Stimulated activated CD4-positive, alpha-beta T cell treated with anti-CD3 and anti-CD28 coated beads, TNF-alpha, amount 100 ng/mL, for 48 hours (primary cell): ENCODE measurements at regions not wholly inside any gene's neighbourhood (a gene's known extent, or its start where the extent isn't known, plus 50 kb on each side); places are given as distances from the start of the nearest gene placed in this dataset.

Experiments used
- DNase-seq, 3 donors: peaks; one replicate each; pipeline ENCODE4 v3.0.0-alpha.2; 2020; ENCODE audit warnings: low read depth in 3 of 3

DNA sequence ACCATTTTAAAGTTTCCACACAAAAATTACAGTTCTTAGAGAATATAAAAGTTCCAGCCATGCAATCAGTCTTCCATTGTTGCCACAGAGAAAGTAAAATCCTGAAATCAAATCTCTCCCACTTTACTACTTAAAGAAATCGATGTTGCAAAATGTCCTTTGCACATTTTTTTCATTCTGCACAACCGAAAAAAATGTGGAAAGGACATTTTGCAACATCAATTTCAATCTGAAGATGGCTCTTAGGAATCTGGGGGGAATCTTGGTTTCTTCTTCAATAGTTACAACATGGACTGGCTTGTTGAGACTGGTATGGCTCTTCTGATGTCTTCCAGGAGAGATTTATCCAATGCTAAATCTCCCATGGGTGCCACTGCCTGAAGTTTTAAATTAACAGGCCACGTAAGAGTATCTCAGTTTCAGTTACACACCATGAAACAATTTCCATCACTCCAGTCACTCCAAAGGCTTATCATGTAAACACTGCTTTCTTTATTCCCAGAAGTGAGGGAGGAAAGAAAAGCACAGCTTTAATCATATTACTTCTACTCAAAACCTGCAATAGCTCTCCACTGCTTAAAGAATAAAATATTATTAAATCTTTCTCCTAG lies 55.8 kb upstream of the CTNNB1 start:
- DNase-seq: no peak

- no peak for DNase-seq
Observed at GRCh38 chr3:41144631-41145030, 54.7 kb upstream of the CTNNB1 start.

DNA sequence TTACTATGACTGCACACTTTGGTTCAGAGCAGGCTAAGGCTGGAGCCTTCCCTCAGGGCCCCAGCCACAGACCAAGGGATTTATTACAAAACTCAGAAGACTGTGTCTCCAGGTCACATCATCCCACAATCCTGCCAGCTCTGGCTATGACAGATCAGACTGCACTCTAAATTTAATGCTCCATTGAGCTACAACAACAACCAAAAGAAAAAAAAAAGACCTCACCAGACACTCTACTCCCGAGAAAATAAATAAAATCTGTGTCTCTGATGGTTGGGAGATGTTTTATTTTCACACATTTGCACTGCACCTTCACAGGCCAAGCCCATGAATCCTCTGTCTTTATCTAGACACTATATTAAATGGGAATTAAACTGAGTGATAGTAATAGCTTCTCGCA lies 50.8 kb upstream of the CTNNB1 start:
- no peak for DNase-seq

DNA sequence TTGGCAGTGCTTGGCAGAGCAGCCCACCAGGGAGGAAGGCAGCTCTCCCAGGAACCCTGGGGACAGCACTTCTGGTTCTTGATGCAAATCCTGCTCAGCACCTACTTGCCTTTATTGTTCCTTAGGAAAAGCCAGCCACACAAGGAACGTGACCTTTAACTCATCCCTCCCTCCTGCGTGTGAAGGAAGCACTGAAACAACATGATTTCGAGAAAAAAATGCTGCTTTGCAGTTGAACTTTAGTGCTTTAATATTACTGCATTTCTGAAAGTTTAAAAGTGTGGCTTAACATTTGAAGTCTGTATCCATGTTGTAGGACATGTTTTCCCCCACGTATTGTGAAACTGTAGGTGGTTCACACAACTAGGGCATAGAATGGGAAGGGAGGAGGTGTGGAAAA lies 50.4 kb upstream of the CTNNB1 start:
- no peak for DNase-seq
